NT2/D1 (cell line): ENCODE measurements at regions not wholly inside any gene's neighbourhood (a gene's known extent, or its start where the extent isn't known, plus 50 kb on each side); places are given as distances from the start of the nearest gene placed in this dataset.

Experiments used
- DNase-seq: peaks from one replicate; pipeline ENCODE4 v3.0.0-alpha.2; 2011; ENCODE audit warnings: low read depth, low spot score
- H3K27me3 ChIP-seq: 2 replicates; pipeline ENCODE4 v1.6.0; 2011; ENCODE audit warnings: mild to moderate bottlenecking; ENCODE audit not compliant: insufficient read length, insufficient read depth
- H3K36me3 ChIP-seq: 2 replicates; pipeline ENCODE4 v1.6.1; 2011; ENCODE audit warnings: mild to moderate bottlenecking, low read length, mixed read lengths; ENCODE audit not compliant: insufficient read depth, insufficient read length
- H3K4me1 ChIP-seq: 2 replicates; pipeline ENCODE4 v1.5.1; 2011; ENCODE audit not compliant: insufficient read depth, insufficient read length
- H3K4me3 ChIP-seq: 2 replicates; pipeline ENCODE4 v1.5.1; 2011; ENCODE audit warnings: low read depth; ENCODE audit not compliant: insufficient read length
- H3K9ac ChIP-seq: 2 replicates; pipeline ENCODE4 v1.6.0; 2011; ENCODE audit warnings: low read depth; ENCODE audit not compliant: insufficient read length
- H3K9me3 ChIP-seq: 2 replicates; pipeline ENCODE4 v1.5.1; 2011; ENCODE audit warnings: mild to moderate bottlenecking, low read length; ENCODE audit not compliant: insufficient read depth
- SUZ12 ChIP-seq: IDR thresholded peaks from 2 replicates; pipeline ENCODE4 v1.6.1; 2011; ENCODE audit not compliant: insufficient read length, insufficient read depth; ENCODE audit errors: extremely low read depth
- YY1 ChIP-seq: IDR thresholded peaks from 2 replicates; pipeline ENCODE4 v1.6.1; 2011; ENCODE audit not compliant: insufficient read length, insufficient read depth
- ZNF274 ChIP-seq: IDR thresholded peaks from 2 replicates; pipeline ENCODE4 v1.6.1; 2011; ENCODE audit warnings: mild to moderate bottlenecking, low read depth, low read length

- H3K9ac ChIP-seq, result no peak overlapping the region
- no peak for DNase-seq
- no peaks in the 10 kb centered on the region for H3K4me1 ChIP-seq
- TF ChIP-seq YY1, result no peak
- no peak for TF ChIP-seq ZNF274
- no peak for TF ChIP-seq SUZ12
- 0 out of 2 replicates have a peak, but pooled peaks cover 7% of the 10 kb centered on the region for H3K9me3 ChIP-seq
- H3K4me3 ChIP-seq, result no peak overlapping the region
- H3K27me3 ChIP-seq, result no peaks in the 10 kb centered on the region
- H3K36me3 ChIP-seq, result no peaks in the 10 kb centered on the region
Measured at GRCh38 chr5:68396722-68397121, 181.2 kb downstream of the PIK3R1 start.

DNA sequence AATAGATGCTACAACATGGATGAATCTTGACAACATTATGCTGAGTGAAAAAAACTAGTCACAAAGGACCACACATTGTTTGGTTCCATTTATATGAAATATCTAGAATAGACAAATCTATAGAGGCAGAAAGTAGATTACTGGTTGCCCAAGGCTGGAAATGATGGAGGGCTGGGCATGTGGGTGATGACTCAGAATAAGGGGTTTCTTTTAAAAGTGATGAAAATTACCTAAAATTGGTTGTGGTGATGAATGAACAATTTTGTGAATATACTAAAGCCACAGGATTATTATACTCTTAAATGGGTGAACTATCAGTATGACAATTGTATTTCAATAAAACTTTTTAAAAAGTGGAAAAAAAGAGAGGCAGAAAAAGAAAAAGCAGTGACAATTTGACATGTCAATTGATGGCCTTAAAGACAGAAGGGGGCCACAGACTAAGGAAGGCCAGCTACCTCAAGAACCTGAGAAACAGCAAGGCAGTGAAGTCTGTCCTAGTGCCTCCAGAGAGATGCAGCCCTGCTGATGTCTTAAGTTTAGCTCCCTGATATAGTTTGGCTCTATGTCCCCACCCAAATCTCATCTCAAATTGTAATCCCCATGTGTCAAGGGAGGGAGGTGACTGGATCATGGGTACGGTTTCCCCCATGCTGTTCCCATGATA, 182.7 kb downstream of the PIK3R1 start:
- Histone ChIP-seq H3K36me3 (no peaks in the 10 kb centered on the region), H3K4me3 (no peak overlapping the region), H3K27me3 (no peaks in the 10 kb centered on the region), H3K9me3 (0 out of 2 replicates have a peak, but pooled peaks cover 10% of the 10 kb centered on the region), H3K4me1 (no peaks in the 10 kb centered on the region), H3K9ac (no peak overlapping the region)
- TF ChIP-seq YY1 (no peak), SUZ12 (no peak), ZNF274 (no peak)
- DNase-seq, result no peak

GRCh38 chr5:68403301-68403700, 187.7 kb downstream of the PIK3R1 start:
- H3K36me3 ChIP-seq, result no peaks in the 10 kb centered on the region
- 0 out of 2 replicates have a peak, but pooled peaks cover 10% of the 10 kb centered on the region for H3K9me3 ChIP-seq
- H3K27me3 ChIP-seq, result no peaks in the 10 kb centered on the region
- H3K4me1 ChIP-seq, result no peaks in the 10 kb centered on the region
- TF ChIP-seq YY1 (no peak), ZNF274 (no peak), SUZ12 (no peak)
- H3K4me3 ChIP-seq, result no peak overlapping the region
- no peak for DNase-seq
- no peak overlapping the region for H3K9ac ChIP-seq

DNA sequence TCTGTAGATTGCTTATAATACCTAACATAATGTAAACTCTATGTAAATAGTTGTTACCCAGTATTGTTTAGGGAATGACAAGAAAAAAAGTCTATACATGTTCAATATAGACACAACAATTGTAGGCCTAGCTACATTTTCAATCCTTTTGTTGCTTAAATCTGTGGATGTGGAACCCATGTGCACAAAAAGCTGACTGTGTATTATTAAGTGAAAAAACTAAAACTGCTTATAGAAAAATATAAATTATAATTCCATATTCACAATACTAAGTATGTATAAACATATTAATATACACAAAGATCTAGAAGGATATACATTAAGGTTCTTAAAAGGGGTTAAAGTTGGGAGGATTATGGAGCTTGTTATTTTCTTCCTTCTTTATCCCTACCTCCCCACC, 188.7 kb downstream of the PIK3R1 start:
- Histone ChIP-seq H3K4me3 (no peak overlapping the region), H3K9ac (no peak overlapping the region), H3K36me3 (no peaks in the 10 kb centered on the region), H3K27me3 (no peaks in the 10 kb centered on the region), H3K9me3 (0 out of 2 replicates have a peak, but pooled peaks cover 10% of the 10 kb centered on the region), H3K4me1 (no peaks in the 10 kb centered on the region)
- TF ChIP-seq SUZ12 (no peak), YY1 (no peak), ZNF274 (no peak)
- DNase-seq, result no peak

- Histone ChIP-seq H3K4me3 (no peak overlapping the region), H3K9me3 (0 out of 2 replicates have a peak, but pooled peaks cover 10% of the 10 kb centered on the region), H3K4me1 (no peaks in the 10 kb centered on the region), H3K36me3 (no peaks in the 10 kb centered on the region), H3K9ac (no peak overlapping the region), H3K27me3 (no peaks in the 10 kb centered on the region)
- DNase-seq, result no peak
- TF ChIP-seq ZNF274, result no peak
- no peak for TF ChIP-seq SUZ12
- TF ChIP-seq YY1, result no peak
Measured at GRCh38 chr5:68405026-68405684, 189.6 kb downstream of the PIK3R1 start.

DNA sequence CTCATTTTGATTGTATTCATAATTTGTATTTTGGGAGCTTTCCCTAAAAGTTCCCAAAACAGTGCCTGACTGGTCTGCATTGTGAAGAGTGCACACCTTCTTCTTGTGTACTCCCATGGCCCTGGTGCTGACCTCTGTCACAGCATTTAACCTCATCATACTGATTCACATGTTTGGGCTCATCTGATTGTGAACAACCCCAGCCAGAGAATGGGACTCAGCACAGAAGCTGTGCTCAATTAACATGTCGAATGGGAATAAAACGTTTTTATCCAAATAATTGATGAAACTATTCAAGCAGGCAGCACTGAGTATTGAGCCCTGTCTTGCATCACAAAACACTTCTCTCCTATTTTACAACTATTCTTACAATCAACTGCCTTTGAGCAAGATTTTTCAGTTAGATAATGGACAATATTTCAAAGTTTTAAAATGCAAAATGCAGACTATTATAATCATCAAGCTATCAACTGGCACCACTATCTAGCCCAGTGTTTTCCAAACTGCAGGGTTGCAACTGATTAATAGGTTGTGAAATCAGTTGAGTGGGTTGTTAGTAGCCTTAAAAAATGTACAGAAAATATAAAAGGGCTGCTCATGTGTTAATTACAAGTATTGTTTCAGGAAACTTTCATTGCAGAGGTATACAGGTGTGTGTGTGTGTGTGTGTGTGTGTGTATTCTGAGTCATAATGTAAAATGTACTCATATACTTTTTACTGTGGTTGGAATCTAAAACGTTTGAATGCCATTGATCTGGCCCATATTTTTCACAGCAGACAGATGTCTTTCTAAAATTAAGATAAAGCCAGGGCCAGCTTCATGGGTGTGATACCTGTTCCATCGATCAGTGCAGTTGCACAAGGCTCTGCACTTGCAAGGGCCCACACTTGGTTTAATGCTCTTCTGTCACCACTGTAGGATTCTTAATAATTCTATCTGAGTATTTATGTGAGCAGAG, 190.5 kb downstream of the PIK3R1 start:
- Histone ChIP-seq H3K9me3 (0 out of 2 replicates have a peak, but pooled peaks cover 9% of the 10 kb centered on the region), H3K36me3 (no peaks in the 10 kb centered on the region), H3K4me3 (no peak overlapping the region), H3K4me1 (no peaks in the 10 kb centered on the region), H3K9ac (no peak overlapping the region), H3K27me3 (no peaks in the 10 kb centered on the region)
- no peak for DNase-seq
- no peak for TF ChIP-seq ZNF274
- TF ChIP-seq SUZ12, result no peak
